PC-9 (cell line): ENCODE measurements at regions not wholly inside any gene's neighbourhood (a gene's known extent, or its start where the extent isn't known, plus 50 kb on each side); places are given as distances from the start of the nearest gene placed in this dataset.

Source experiments
- EZH2 ChIP-seq: fragments of 200-600 bp; sonication (generic); IDR thresholded peaks from 2 replicates; pipeline ENCODE4 v1.8.0; 2017; ENCODE audit warnings: antibody characterized with exemption, low read depth
- TF ChIP-seq, protein P1 (sequence below): fragments of 200-600 bp; sonication (generic); conservative IDR thresholded peaks from 2 replicates; pipeline ENCODE4 v1.6.1; 2017; ENCODE audit warnings: mixed run types, antibody characterized with exemption, mild to moderate bottlenecking, moderate library complexity

DNA sequence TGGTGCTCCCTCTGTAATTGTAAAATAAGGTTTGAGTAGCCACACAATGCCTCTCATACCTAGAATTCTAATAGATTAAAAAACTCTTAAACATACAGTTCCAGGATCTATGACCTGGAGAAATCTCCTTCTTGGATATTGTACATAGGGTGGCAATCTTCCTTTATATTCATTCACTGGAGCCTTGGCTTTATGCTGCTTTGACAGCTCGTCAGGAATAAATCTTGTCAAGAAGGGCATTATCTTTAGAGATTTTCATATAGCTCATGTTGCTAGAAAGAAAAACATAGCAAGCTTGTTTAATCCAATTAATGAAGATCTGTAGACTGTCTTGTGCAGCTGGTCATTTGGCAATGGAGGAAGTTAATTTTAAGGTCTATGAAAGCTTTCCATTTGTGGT lies 131.1 kb downstream of the PYDC2 start:
- TF ChIP-seq, protein P1, sequence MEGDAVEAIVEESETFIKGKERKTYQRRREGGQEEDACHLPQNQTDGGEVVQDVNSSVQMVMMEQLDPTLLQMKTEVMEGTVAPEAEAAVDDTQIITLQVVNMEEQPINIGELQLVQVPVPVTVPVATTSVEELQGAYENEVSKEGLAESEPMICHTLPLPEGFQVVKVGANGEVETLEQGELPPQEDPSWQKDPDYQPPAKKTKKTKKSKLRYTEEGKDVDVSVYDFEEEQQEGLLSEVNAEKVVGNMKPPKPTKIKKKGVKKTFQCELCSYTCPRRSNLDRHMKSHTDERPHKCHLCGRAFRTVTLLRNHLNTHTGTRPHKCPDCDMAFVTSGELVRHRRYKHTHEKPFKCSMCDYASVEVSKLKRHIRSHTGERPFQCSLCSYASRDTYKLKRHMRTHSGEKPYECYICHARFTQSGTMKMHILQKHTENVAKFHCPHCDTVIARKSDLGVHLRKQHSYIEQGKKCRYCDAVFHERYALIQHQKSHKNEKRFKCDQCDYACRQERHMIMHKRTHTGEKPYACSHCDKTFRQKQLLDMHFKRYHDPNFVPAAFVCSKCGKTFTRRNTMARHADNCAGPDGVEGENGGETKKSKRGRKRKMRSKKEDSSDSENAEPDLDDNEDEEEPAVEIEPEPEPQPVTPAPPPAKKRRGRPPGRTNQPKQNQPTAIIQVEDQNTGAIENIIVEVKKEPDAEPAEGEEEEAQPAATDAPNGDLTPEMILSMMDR: no peak
- TF ChIP-seq EZH2: no peak
